DOHH2 (cell line): ENCODE measurements at regions not wholly inside any gene's neighbourhood (a gene's known extent, or its start where the extent isn't known, plus 50 kb on each side); places are given as distances from the start of the nearest gene placed in this dataset.

Source experiments
- H3F3A ChIP-seq: fragments of 200-600 bp; sonication (generic), shearing (Covaris generic); 2 replicates; pipeline ENCODE4 v1.6.0; 2016; ENCODE audit warnings: antibody characterized with exemption, mild to moderate bottlenecking; ENCODE audit not compliant: control insufficient read depth, insufficient read depth
- H3K27ac ChIP-seq: fragments of 200-600 bp; sonication (generic); 2 replicates; pipeline ENCODE4 v1.5.1; 2014; ENCODE audit warnings: low read depth, mild to moderate bottlenecking, low read length, moderate library complexity
- H3K27me3 ChIP-seq: fragments of 200-600 bp; sonication (generic); 2 replicates; pipeline ENCODE4 v1.6.1; 2014; ENCODE audit warnings: mild to moderate bottlenecking, low read length, mixed read lengths; ENCODE audit not compliant: control insufficient read depth
- H3K36me3 ChIP-seq: fragments of 200-600 bp; sonication (generic); 2 replicates; pipeline ENCODE4 v1.6.1; 2014; ENCODE audit warnings: mild to moderate bottlenecking, low read length, moderate library complexity, mixed read lengths; ENCODE audit not compliant: control insufficient read depth
- H3K4me1 ChIP-seq: fragments of 200-600 bp; sonication (generic); 2 replicates; pipeline ENCODE4 v1.6.1; 2014; ENCODE audit warnings: mild to moderate bottlenecking, low read length, mixed read lengths; ENCODE audit not compliant: control insufficient read depth
- H3K4me2 ChIP-seq: fragments of 200-600 bp; sonication (generic); 2 replicates; pipeline ENCODE4 v1.6.0; 2014; ENCODE audit warnings: mild to moderate bottlenecking, low read length, moderate library complexity
- H3K4me3 ChIP-seq: fragments of 200-600 bp; sonication (generic); 2 replicates; pipeline ENCODE4 v1.5.1; 2014; ENCODE audit warnings: mild to moderate bottlenecking, low read length, mixed read lengths
- H3K79me2 ChIP-seq: fragments of 200-600 bp; sonication (generic); 2 replicates; pipeline ENCODE4 v1.6.1; 2014; ENCODE audit warnings: mild to moderate bottlenecking, low read length, mixed read lengths; ENCODE audit not compliant: control insufficient read depth
- H3K9me2 ChIP-seq: fragments of 200-600 bp; sonication (generic); replicated peaks from 2 replicates; pipeline ENCODE4 v1.6.1; 2014; ENCODE audit warnings: mild to moderate bottlenecking, low read length, mixed read lengths; ENCODE audit not compliant: control insufficient read depth
- H3K9me3 ChIP-seq: fragments of 200-600 bp; sonication (generic); 2 replicates; pipeline ENCODE4 v1.6.1; 2014; ENCODE audit warnings: antibody characterized with exemption, low read length, mixed read lengths; ENCODE audit not compliant: control insufficient read depth, insufficient read depth
- H4K20me1 ChIP-seq: fragments of 200-600 bp; sonication (generic); 2 replicates; pipeline ENCODE4 v1.6.0; 2014; ENCODE audit warnings: low read depth, mild to moderate bottlenecking, antibody characterized with exemption, low read length, moderate library complexity; ENCODE audit not compliant: control insufficient read depth, insufficient read depth
- EZH2phosphoT487 ChIP-seq: fragments of 200-600 bp; sonication (generic); IDR thresholded peaks from 2 replicates; pipeline ENCODE4 v1.6.1; 2017; ENCODE audit warnings: borderline replicate concordance, mild to moderate bottlenecking, antibody characterized with exemption, low read length, moderate library complexity, mixed read lengths
- TF ChIP-seq, protein P1 (sequence below): fragments of 200-600 bp; sonication (generic); IDR thresholded peaks from one replicate; pipeline ENCODE4 v1.5.1; 2014; ENCODE audit warnings: antibody characterized with exemption, mild to moderate bottlenecking, low read depth, low read length; ENCODE audit not compliant: poor library complexity, severe bottlenecking

DNA sequence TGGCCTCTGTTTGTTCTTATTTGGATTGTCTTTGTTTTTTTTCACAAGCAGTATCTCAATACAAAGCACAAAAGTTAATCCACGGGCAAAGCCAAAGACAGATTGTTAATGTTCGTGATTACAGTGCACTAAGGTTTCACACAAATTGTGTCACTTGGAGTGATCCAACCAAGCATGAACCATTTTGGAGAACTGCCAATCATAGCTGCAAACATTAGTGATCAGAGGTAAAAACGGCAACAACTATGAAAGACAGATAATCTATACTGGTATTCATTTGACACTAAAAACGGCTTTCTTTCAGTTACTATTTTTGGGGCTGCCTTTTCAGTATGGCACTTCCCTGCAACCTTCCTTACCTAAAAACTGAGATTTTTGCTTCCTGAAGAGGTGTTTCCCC lies 213.1 kb upstream of the GULP1 start:
- Histone ChIP-seq H3K79me2 (no peaks in the 10 kb centered on the region), H3K27me3 (no peaks in the 10 kb centered on the region), H3K4me3 (no peak overlapping the region), H3K4me1 (no peaks in the 10 kb centered on the region), H3K36me3 (no peaks in the 10 kb centered on the region), H4K20me1 (no peaks in the 10 kb centered on the region), H3K4me2 (no peak overlapping the region), H3K9me3 (no peaks in the 10 kb centered on the region), H3F3A (no peaks in the 10 kb centered on the region), H3K9me2 (no peaks in the 10 kb centered on the region), H3K27ac (no peak overlapping the region)
- TF ChIP-seq EZH2phosphoT487: no peak
- TF ChIP-seq, protein P1, sequence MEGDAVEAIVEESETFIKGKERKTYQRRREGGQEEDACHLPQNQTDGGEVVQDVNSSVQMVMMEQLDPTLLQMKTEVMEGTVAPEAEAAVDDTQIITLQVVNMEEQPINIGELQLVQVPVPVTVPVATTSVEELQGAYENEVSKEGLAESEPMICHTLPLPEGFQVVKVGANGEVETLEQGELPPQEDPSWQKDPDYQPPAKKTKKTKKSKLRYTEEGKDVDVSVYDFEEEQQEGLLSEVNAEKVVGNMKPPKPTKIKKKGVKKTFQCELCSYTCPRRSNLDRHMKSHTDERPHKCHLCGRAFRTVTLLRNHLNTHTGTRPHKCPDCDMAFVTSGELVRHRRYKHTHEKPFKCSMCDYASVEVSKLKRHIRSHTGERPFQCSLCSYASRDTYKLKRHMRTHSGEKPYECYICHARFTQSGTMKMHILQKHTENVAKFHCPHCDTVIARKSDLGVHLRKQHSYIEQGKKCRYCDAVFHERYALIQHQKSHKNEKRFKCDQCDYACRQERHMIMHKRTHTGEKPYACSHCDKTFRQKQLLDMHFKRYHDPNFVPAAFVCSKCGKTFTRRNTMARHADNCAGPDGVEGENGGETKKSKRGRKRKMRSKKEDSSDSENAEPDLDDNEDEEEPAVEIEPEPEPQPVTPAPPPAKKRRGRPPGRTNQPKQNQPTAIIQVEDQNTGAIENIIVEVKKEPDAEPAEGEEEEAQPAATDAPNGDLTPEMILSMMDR: no peak

DNA sequence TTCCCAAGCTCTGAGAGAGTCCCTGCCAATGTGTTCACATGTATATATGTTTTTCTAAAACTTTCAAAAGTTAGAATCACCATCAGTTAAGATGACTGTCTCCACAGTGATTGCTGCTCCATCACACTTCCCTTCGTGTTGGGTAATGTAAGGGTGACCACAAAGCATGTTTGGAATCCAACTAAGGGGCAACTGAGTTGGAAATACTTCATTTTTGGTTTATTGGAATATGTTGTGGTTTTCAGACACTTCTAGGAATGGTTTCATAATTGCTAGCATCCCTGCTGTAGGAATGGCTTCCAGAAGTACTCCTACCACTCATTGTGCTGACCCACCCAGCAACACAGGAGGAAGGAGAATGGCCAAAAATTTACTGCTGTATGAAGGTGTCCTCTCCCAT lies 212.5 kb upstream of the GULP1 start:
- Histone ChIP-seq H3K27me3 (no peaks in the 10 kb centered on the region), H3K9me2 (no peaks in the 10 kb centered on the region), H3K27ac (no peak overlapping the region), H3F3A (no peaks in the 10 kb centered on the region), H3K9me3 (no peaks in the 10 kb centered on the region), H3K4me3 (no peak overlapping the region), H4K20me1 (no peaks in the 10 kb centered on the region), H3K36me3 (no peaks in the 10 kb centered on the region), H3K4me1 (no peaks in the 10 kb centered on the region), H3K4me2 (no peak overlapping the region), H3K79me2 (no peaks in the 10 kb centered on the region)
- TF ChIP-seq, protein P1: no peak
- TF ChIP-seq EZH2phosphoT487: no peak

DNA sequence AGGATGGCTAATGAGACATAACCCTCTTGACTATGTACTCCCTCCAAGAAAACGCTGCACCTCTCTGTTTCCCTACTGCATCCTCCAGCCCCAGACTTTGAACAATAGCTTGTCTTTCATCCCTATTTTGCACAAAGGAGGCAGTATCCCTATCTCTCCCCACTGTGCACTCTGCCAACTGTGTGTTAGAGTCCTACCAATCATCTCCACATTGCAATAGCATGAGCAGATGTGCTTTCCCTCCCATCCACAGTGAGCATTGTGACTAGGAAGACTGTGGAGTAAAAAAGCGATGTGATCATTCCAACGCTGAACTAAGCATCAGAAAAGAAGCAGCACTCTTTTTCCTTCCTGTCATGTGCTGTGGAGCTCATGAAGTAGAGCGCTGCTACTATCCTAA lies 206.3 kb upstream of the GULP1 start:
- no peaks in the 10 kb centered on the region for H3K27me3 ChIP-seq
- no peak overlapping the region for H3K27ac ChIP-seq
- H3K36me3 ChIP-seq: no peaks in the 10 kb centered on the region
- no peaks in the 10 kb centered on the region for H3K79me2 ChIP-seq
- H3K4me3 ChIP-seq: no peak overlapping the region
- H3K4me2 ChIP-seq: no peak overlapping the region
- H3F3A ChIP-seq: no peaks in the 10 kb centered on the region
- H3K9me2 ChIP-seq: no peaks in the 10 kb centered on the region
- TF ChIP-seq, protein P1: no peak
- TF ChIP-seq EZH2phosphoT487: no peak
- H4K20me1 ChIP-seq: no peaks in the 10 kb centered on the region
- H3K9me3 ChIP-seq: no peaks in the 10 kb centered on the region
- no peaks in the 10 kb centered on the region for H3K4me1 ChIP-seq

DNA sequence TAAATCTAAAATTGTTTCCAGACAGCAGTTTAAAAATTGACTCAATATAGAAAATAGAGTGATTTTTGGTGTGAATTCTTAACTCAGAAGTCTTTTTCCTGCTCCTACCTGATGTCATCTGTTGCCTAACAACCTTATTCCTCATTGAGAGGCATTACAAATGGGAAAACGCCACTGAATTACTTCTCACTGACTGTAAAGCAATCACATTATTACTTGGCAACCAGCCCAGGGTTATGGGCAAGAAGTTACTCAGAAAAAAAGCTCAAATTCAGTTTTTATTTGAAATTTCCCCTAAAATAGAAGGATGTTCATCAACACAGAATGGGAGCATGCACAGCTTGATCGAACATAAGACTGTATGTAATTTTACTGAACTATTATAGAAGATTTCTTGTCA lies 201.8 kb upstream of the GULP1 start:
- Histone ChIP-seq H3K4me3 (no peak overlapping the region), H3K4me2 (no peak overlapping the region), H3K9me3 (no peaks in the 10 kb centered on the region), H3K4me1 (no peaks in the 10 kb centered on the region), H3K9me2 (no peaks in the 10 kb centered on the region), H3K27ac (no peak overlapping the region), H3K27me3 (no peaks in the 10 kb centered on the region), H3K79me2 (no peaks in the 10 kb centered on the region), H3K36me3 (no peaks in the 10 kb centered on the region), H3F3A (no peaks in the 10 kb centered on the region), H4K20me1 (no peaks in the 10 kb centered on the region)
- TF ChIP-seq, protein P1: no peak
- TF ChIP-seq EZH2phosphoT487: no peak
